IPS-15b (cell line): ENCODE measurements at regions not wholly inside any gene's neighbourhood (a gene's known extent, or its start where the extent isn't known, plus 50 kb on each side); places are given as distances from the start of the nearest gene placed in this dataset.

ENCODE experiments used
- H3K27me3 ChIP-seq: one replicate; pipeline ENCODE4 v1.6.1; 2013; ENCODE audit warnings: low read length; ENCODE audit not compliant: control insufficient read depth, insufficient read depth
- H3K36me3 ChIP-seq: one replicate; pipeline ENCODE4 v1.6.1; 2013; ENCODE audit warnings: low read length; ENCODE audit not compliant: control insufficient read depth, insufficient read depth
- H3K4me1 ChIP-seq: one replicate; pipeline ENCODE4 v1.6.1; 2013; ENCODE audit warnings: mild to moderate bottlenecking, low read length; ENCODE audit not compliant: control insufficient read depth, insufficient read depth
- H3K4me3 ChIP-seq: one replicate; pipeline ENCODE4 v1.5.1; 2013; ENCODE audit warnings: low read depth, low read length
- H3K9ac ChIP-seq: one replicate; pipeline ENCODE4 v1.6.1; 2013; ENCODE audit warnings: low read depth, mild to moderate bottlenecking, low read length
- H3K9me3 ChIP-seq: one replicate; pipeline ENCODE4 v1.6.1; 2013; ENCODE audit warnings: mild to moderate bottlenecking, low read length; ENCODE audit not compliant: control insufficient read depth, insufficient read depth

GRCh38 chr16:86984991-86985647 is 332.1 kb downstream of the C16orf95 start:
- no peaks in the 10 kb centered on the region for H3K36me3 ChIP-seq
- H3K4me1 ChIP-seq = no peaks in the 10 kb centered on the region
- H3K9ac ChIP-seq = no peak overlapping the region
- no peaks in the 10 kb centered on the region for H3K9me3 ChIP-seq
- no peaks in the 10 kb centered on the region for H3K27me3 ChIP-seq
- no peak overlapping the region for H3K4me3 ChIP-seq

DNA sequence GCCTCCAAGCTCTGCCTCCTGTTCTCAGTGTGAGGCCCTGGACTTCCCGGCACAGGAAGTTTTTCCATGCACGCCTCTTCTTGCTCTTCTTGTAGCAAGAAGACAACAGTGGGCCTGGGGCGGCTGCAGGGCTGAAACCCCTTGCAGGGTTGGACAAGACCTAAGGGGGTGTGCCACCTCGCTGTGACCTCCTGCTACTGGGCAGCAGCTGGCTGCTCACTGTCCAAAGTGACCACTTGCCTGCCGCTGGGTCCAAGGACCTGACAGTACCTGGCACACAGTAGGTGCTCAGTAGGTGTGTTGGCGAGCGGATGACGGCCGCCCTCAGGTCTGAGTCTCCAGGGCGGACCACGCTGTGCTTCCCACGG is 331.6 kb downstream of the C16orf95 start:
- H3K9ac ChIP-seq = no peak overlapping the region
- no peaks in the 10 kb centered on the region for H3K27me3 ChIP-seq
- H3K4me1 ChIP-seq = no peaks in the 10 kb centered on the region
- no peak overlapping the region for H3K4me3 ChIP-seq
- H3K9me3 ChIP-seq = no peaks in the 10 kb centered on the region
- H3K36me3 ChIP-seq = no peaks in the 10 kb centered on the region

DNA sequence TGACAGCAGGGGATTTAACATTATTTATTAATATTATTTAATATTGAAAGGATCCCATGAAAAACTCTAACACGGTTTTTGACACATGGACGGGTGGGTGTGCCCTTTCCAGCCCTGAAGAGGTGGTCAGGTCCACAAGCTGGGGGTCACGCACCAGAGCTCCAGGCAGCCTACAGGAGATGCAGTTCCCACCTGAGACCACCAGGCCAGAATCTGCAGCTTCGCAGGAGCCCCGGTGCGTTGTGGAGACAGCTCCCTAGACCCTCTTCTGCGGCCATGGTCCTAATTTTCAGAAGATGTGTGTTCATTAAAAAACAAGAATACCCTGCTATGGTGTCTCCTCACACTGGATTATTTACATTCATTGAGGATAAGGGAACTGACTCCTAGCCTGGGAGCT is 331.1 kb downstream of the C16orf95 start:
- no peak overlapping the region for H3K9ac ChIP-seq
- no peak overlapping the region for H3K4me3 ChIP-seq
- H3K36me3 ChIP-seq = no peaks in the 10 kb centered on the region
- no peaks in the 10 kb centered on the region for H3K9me3 ChIP-seq
- no peaks in the 10 kb centered on the region for H3K4me1 ChIP-seq
- no peaks in the 10 kb centered on the region for H3K27me3 ChIP-seq

GRCh38 chr16:86986809-86987487 is 330.2 kb downstream of the C16orf95 start:
- Histone ChIP-seq H3K36me3 (no peaks in the 10 kb centered on the region), H3K27me3 (no peaks in the 10 kb centered on the region), H3K9me3 (no peaks in the 10 kb centered on the region), H3K4me3 (no peak overlapping the region), H3K4me1 (no peaks in the 10 kb centered on the region), H3K9ac (no peak overlapping the region)

DNA sequence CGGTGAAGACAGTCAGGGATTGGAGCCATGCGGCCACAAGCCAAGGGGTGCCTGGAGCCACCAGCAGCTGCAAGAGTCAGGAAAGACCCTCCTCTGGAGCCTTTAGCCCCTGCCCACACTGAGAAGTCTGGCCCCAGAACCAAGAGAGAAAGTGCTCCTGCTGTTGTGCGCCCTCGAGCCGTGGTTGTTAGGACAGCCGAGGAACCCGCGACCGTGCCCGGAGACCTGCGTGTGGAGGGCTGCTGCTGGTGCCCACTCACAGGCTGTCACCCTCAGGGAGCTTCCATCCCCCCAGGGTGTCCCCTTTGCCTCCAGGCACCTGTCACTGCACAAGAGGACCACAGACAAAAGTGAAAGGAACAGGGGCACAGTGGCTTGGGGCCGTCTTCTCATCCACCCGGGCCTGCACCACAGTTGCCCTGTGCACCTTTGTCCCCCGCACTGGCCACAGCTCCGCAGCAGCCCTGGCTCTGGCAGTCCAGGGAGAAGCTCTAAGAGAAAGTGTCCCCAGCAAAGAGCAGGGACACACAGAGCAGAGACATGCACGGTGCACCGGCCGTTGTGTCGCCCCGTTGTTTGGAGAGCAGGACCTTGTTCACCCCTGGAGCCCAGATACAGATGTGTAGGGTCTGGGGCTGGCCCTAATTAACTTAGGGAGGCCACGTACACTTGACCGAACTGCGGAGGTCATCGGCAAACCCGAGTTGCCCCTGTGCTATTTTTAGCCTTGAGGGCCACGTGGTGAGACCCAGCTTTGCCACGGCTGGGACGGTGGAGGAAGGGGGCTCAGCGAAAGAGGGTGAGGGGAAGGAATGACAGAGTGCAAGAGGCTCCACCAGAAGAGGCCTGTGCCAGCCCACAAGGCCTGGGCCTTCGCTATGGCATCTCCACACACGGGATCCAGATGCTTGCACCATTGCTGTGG is 329.2 kb downstream of the C16orf95 start:
- no peak overlapping the region for H3K9ac ChIP-seq
- H3K36me3 ChIP-seq = no peaks in the 10 kb centered on the region
- H3K4me3 ChIP-seq = no peak overlapping the region
- H3K4me1 ChIP-seq = no peaks in the 10 kb centered on the region
- no peaks in the 10 kb centered on the region for H3K9me3 ChIP-seq
- H3K27me3 ChIP-seq = no peaks in the 10 kb centered on the region

DNA sequence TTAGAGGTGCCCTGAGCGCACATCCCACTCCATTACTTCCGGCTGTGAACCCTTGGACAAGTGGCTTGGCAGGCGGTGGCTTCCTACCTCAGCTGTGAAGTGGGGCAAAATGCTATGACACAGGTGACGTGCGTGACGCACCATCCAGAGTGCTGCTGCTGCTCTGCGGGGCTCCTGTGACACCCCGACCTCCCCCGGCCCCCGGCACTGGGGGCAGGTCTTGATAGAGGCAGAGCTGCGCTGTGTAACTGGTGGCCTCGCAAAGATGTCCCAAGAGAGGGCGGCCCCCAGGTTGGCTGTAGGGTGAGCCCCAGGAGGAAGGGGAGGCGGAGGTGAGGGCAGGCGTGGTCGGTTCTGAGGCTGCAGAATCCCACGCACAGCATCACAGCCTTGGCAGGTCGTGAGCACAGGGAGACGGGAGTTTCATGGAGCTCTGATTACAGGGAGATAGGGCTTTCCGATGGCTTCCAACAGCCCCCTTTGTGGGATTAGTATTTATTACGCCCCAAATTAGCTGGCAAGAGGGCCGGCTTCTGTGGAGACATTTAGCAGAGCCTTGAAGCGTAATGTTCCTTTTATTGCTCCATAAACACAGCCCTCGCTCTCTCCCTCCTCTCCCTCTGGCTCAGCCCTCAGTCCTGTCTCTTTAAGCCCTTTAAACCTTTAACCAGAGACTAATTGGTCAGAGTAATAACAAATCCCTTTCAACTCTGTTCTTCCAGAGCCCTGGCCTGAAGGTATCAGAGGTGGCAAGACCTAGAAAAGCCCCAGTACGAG is 328.1 kb downstream of the C16orf95 start:
- H3K4me3 ChIP-seq = no peak overlapping the region
- no peaks in the 10 kb centered on the region for H3K4me1 ChIP-seq
- H3K27me3 ChIP-seq = no peaks in the 10 kb centered on the region
- H3K9me3 ChIP-seq = no peaks in the 10 kb centered on the region
- no peak overlapping the region for H3K9ac ChIP-seq
- no peaks in the 10 kb centered on the region for H3K36me3 ChIP-seq

DNA sequence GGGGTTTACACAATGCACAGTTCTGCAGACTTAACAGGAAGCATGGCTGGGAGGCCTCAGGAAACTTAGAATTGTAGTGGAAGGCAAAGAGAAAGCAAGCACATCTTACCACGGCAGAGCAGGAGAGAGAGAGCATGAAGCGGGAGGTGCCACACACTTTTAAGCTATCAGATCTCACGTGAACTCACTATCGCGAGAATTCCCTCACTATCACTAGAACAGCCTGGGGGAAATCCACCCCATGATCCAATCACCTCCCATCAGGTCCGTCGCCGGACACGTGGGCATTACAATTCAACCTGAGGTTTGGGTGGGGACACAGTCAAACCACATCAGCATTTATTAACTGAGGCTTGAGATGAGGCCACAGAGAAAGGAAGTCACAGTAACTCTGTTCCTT is 326.7 kb downstream of the C16orf95 start:
- Histone ChIP-seq H3K4me1 (no peaks in the 10 kb centered on the region), H3K4me3 (no peak overlapping the region), H3K36me3 (no peaks in the 10 kb centered on the region), H3K9me3 (no peaks in the 10 kb centered on the region), H3K9ac (no peak overlapping the region), H3K27me3 (no peaks in the 10 kb centered on the region)

DNA sequence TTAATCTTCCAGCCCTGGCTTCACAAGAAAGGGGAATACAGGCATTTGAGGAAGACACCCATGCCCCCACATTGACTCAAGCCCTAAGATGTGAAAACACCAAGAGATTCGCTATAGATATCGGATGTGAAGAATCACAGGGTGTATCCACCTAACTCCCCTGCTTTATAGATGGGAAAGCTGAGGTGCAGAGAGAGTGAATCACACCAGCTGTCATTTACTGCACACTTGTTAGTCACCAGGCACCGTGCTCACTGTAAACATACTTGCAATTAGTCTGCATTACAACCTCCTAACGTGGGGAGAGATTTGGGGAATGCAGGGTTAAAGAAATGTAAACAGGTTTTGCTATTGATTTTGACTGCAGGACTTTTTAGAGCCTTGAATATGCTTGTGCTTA is 325.5 kb downstream of the C16orf95 start:
- Histone ChIP-seq H3K27me3 (no peaks in the 10 kb centered on the region), H3K36me3 (no peaks in the 10 kb centered on the region), H3K4me1 (no peaks in the 10 kb centered on the region), H3K9me3 (no peaks in the 10 kb centered on the region), H3K9ac (no peak overlapping the region), H3K4me3 (no peak overlapping the region)

DNA sequence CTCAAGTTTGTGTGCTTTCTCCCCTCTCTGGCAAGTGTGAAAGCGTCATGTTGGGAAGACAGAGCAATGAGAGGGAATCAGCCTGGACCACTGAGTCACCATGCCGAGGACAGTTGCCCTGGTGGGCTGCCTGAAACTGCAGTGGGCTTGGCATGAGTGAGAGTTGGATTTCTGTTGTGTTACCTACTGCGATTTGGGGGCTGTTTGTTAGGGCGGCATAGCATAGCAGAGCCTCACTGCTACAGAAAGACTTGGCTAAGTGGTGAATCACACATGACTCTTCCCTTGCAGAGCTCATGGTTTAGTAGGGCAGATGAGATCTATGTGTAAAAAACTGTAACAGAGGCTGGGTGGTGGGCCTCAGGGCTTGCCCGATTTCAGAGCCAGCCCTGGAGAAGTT is 324.6 kb downstream of the C16orf95 start:
- Histone ChIP-seq H3K9me3 (no peaks in the 10 kb centered on the region), H3K36me3 (no peaks in the 10 kb centered on the region), H3K4me3 (no peak overlapping the region), H3K27me3 (no peaks in the 10 kb centered on the region), H3K4me1 (no peaks in the 10 kb centered on the region), H3K9ac (no peak overlapping the region)

DNA sequence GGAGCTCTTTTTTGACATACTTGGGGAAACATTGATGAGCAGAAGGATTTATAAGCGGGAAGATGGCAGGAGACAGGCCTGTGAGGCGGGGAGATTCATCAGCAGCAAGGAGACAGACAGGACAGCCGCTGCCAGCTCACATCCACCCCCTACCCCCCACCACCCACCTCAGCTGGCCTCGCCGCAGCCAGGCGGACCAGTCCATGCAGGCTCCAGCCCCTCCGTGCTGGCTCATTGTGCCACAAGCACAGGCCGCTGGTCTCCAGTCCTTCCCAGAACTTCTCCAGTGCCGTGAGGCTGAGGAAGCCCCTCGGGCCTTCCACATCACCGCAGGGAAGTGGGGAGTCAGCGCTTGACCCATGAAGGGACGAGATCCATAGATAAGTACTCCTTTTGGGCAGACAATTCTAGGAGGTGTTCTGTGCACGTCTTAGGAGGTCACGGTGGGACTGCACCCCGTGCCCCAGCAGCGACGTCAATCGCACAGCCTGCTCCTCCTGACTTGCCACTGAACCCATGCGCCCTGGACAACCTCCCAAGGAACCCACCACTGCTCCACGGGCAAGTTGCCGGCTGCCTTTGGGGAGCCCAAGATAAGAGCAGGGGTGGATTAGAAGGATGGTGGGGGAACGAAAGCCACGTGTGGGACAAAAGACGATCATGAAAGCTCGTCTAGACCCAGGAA is 323.6 kb downstream of the C16orf95 start:
- no peak overlapping the region for H3K4me3 ChIP-seq
- no peaks in the 10 kb centered on the region for H3K4me1 ChIP-seq
- H3K9me3 ChIP-seq = no peaks in the 10 kb centered on the region
- H3K9ac ChIP-seq = no peak overlapping the region
- no peaks in the 10 kb centered on the region for H3K36me3 ChIP-seq
- no peaks in the 10 kb centered on the region for H3K27me3 ChIP-seq

DNA sequence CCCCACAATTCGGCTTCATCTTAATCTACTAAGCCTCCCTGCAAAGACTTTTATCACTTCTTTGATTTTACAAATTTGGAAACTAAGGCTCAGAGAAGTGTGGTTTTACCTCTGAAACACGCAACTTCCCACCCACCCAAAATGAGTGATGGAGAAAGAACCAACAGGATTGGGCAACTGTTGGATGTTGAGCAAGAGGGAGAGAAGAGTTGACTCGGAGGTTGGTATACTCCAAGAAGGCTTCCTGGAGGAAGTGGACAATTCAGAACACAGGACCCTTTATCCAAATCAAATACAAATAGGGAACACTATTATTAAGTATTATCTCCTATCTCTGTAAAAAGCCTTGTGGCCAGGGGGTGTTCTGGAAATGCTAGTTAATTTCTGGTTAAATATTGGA is 323.0 kb downstream of the C16orf95 start:
- Histone ChIP-seq H3K4me3 (no peak overlapping the region), H3K4me1 (no peaks in the 10 kb centered on the region), H3K9ac (no peak overlapping the region), H3K36me3 (no peaks in the 10 kb centered on the region), H3K27me3 (no peaks in the 10 kb centered on the region), H3K9me3 (no peaks in the 10 kb centered on the region)
